ENCODE measurements at regions not wholly inside any gene's neighbourhood (a gene's known extent, or its start where the extent isn't known, plus 50 kb on each side); places are given as distances from the start of the nearest gene placed in this dataset.
"Not testable (repeated sequence)": the region's sequence is repeated elsewhere in the genome, so short reads cannot be mapped to it uniquely, and the experiment has no call there.

- TF ChIP-seq CTCF (conservative IDR thresholded peaks at IDR 0.05; ENCODE audit: low read depth, low read length); EZH2 (IDR thresholded peaks at IDR 0.05; ENCODE audit: low read length, unreplicated experiment); EZH2phosphoT487 (IDR thresholded peaks at IDR 0.05; ENCODE audit: borderline replicate concordance, low read length): not testable (repeated sequence)
Observed at GRCh38 chr2:89236832-89237450, 545.5 kb downstream of the RPIA start.
